ENCODE measurements at regions not wholly inside any gene's neighbourhood (a gene's known extent, or its start where the extent isn't known, plus 50 kb on each side); places are given as distances from the start of the nearest gene placed in this dataset.

- no peak for TF ChIP-seq CTCF (conservative IDR thresholded peaks at IDR 0.05 in 1 of 2, IDR thresholded peaks at IDR 0.05 in 1 of 2; ENCODE audit: low read depth in 1 of 2, low read length in 2 of 2)
- TF ChIP-seq EZH2 (IDR thresholded peaks at IDR 0.05; ENCODE audit: low read length, missing control alignments) = no peak
Measured at GRCh38 chr3:64398476-64398875, 173.2 kb upstream of the PRICKLE2 start.
